Breast epithelium (tissue), 3 donors: ENCODE measurements at regions not wholly inside any gene's neighbourhood (a gene's known extent, or its start where the extent isn't known, plus 50 kb on each side); places are given as distances from the start of the nearest gene placed in this dataset.

Source experiments
- POLR2AphosphoS5 ChIP-seq, 3 donors: sonication (generic); formaldehyde crosslinking; IDR thresholded peaks; one replicate each; pipeline ENCODE4 v1.6.1; 2017; ENCODE audit warnings: antibody characterized with exemption in 3 of 3
- TF ChIP-seq, protein P1 (sequence below), 3 donors: fragments of 450-650 bp; IDR thresholded peaks; one replicate each; pipeline ENCODE4 v1.5.1; 2016 to 2017; ENCODE audit warnings: antibody characterized with exemption in 3 of 3, mild to moderate bottlenecking in 3 of 3, moderate library complexity in 3 of 3

DNA sequence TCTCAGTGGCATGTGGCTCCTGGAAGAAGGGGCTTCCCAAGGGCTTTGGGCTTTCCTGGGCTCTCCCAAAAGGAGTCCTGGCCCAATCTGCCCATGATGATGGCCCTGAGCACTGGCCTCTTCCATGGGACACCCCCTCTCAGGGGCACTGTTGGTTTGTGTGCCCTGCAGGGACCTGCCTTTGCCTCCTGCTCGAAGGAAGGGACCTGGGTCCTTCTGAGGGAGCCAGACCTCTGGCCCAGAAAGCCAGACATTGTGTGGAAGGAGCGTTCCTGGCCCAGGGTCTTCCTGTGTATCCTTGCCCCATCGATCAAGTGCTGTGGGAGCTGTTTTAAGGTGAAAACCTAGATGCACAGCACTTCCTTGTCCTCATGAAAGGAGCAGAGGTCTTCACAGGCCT lies 1689.3 kb downstream of the TP53TG3F start:
- TF ChIP-seq, protein P1, sequence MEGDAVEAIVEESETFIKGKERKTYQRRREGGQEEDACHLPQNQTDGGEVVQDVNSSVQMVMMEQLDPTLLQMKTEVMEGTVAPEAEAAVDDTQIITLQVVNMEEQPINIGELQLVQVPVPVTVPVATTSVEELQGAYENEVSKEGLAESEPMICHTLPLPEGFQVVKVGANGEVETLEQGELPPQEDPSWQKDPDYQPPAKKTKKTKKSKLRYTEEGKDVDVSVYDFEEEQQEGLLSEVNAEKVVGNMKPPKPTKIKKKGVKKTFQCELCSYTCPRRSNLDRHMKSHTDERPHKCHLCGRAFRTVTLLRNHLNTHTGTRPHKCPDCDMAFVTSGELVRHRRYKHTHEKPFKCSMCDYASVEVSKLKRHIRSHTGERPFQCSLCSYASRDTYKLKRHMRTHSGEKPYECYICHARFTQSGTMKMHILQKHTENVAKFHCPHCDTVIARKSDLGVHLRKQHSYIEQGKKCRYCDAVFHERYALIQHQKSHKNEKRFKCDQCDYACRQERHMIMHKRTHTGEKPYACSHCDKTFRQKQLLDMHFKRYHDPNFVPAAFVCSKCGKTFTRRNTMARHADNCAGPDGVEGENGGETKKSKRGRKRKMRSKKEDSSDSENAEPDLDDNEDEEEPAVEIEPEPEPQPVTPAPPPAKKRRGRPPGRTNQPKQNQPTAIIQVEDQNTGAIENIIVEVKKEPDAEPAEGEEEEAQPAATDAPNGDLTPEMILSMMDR (IDR thresholded peaks at IDR 0.05), result no peak
- no peak for TF ChIP-seq POLR2AphosphoS5 (IDR thresholded peaks at IDR 0.05)
